Fibroblast of lung (primary cell): ENCODE measurements at regions not wholly inside any gene's neighbourhood (a gene's known extent, or its start where the extent isn't known, plus 50 kb on each side); places are given as distances from the start of the nearest gene placed in this dataset.

Experiments
- EZH2 ChIP-seq: IDR thresholded peaks from 2 replicates; pipeline ENCODE4 v1.5.1; 2012; ENCODE audit warnings: low read length, control low read depth, mild to moderate bottlenecking; ENCODE audit errors: missing control alignments
- TF ChIP-seq, protein P1 (sequence below), 2 donors: IDR thresholded peaks in 1 of 2; conservative IDR thresholded peaks in 1 of 2; 1 replicate in 1 of 2; 2 replicates in 1 of 2; pipeline ENCODE4 v1.5.1; 2011 to 2012; ENCODE audit warnings: low read length in 2 of 2, control low read depth in 1 of 2, inconsistent platforms in 1 of 2, low read depth in 1 of 2, mild to moderate bottlenecking in 1 of 2

DNA sequence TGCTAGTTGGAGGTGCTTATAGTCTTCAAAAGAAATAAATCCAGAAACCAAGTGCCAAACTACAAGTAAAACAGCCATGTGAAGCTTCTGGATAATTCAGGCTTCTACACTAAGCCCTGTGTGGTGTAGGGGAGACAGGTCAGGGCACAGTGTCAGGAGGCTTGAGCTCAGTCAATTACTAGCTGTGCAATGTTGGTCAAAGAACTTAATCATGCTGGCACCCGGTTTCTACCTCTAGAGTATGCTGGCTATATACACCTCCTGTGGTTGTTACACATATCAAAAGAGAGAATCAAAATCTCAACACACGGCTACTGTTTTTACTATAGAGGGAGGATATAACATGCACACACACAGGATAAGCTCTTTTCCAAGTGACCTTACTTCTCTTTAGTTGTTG is 469.7 kb upstream of the ZNF462 start:
- TF ChIP-seq, protein P1, sequence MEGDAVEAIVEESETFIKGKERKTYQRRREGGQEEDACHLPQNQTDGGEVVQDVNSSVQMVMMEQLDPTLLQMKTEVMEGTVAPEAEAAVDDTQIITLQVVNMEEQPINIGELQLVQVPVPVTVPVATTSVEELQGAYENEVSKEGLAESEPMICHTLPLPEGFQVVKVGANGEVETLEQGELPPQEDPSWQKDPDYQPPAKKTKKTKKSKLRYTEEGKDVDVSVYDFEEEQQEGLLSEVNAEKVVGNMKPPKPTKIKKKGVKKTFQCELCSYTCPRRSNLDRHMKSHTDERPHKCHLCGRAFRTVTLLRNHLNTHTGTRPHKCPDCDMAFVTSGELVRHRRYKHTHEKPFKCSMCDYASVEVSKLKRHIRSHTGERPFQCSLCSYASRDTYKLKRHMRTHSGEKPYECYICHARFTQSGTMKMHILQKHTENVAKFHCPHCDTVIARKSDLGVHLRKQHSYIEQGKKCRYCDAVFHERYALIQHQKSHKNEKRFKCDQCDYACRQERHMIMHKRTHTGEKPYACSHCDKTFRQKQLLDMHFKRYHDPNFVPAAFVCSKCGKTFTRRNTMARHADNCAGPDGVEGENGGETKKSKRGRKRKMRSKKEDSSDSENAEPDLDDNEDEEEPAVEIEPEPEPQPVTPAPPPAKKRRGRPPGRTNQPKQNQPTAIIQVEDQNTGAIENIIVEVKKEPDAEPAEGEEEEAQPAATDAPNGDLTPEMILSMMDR (conservative IDR thresholded peaks at IDR 0.05 in 1 of 2, IDR thresholded peaks at IDR 0.05 in 1 of 2; ENCODE audit: low read depth in 1 of 2, low read length in 2 of 2): no peak
- TF ChIP-seq EZH2: no peak
